HEK293 (cell line): ENCODE measurements at regions not wholly inside any gene's neighbourhood (a gene's known extent, or its start where the extent isn't known, plus 50 kb on each side); places are given as distances from the start of the nearest gene placed in this dataset.

Experiments
- CTCF ChIA-PET: fragments of 350-600 bp; formaldehyde crosslinking; extraction: SDS; loops from one replicate; lab custom pipeline; 2021; ENCODE audit warnings: antibody characterized with exemption; lab: Yijun Ruan, JAX
- POLR2A ChIA-PET: fragments of 300-600 bp; formaldehyde crosslinking; extraction: SDS; loops from one replicate; lab custom pipeline; 2020; ENCODE audit warnings: antibody characterized with exemption, inconsistent platforms; lab: Yijun Ruan, JAX
- H3K27ac ChIP-seq: fragments of 200-500 bp; sonication (Bioruptor generic); 2 replicates; pipeline ENCODE4 v1.5.1; 2014; ENCODE audit warnings: low read depth, low read length, control low read depth, inconsistent platforms; ENCODE audit errors: extremely low read depth
- H3K36me3 ChIP-seq, 2 experiments: fragments of 200-500 bp in 1 of 2; sonication (Bioruptor generic) in 1 of 2; 1 replicate in 1 of 2; 2 replicates in 1 of 2; pipeline ENCODE4 v1.5.1; 2014 to 2017; ENCODE audit warnings: inconsistent platforms in 2 of 2, low read length in 2 of 2; ENCODE audit not compliant: control insufficient read depth in 2 of 2, insufficient read depth in 1 of 2
- H3K4me1 ChIP-seq: fragments of 200-500 bp; sonication (Bioruptor generic); 2 replicates; pipeline ENCODE4 v1.5.1; 2014; ENCODE audit warnings: mild to moderate bottlenecking, low read length, inconsistent platforms; ENCODE audit not compliant: control insufficient read depth, insufficient read depth
- H3K4me3 ChIP-seq: 2 replicates; pipeline ENCODE4 v1.5.1; 2011; ENCODE audit warnings: low read depth, mild to moderate bottlenecking, control low read depth, low read length, moderate library complexity
- H3K9me3 ChIP-seq: fragments of 200-500 bp; sonication (Bioruptor generic); 2 replicates; pipeline ENCODE4 v1.5.1; 2014; ENCODE audit warnings: low read depth, low read length, inconsistent platforms; ENCODE audit not compliant: control insufficient read depth, insufficient read depth
- HOXD13 ChIP-seq: sonication (generic); formaldehyde crosslinking; IDR thresholded peaks from 2 replicates; pipeline ENCODE4 v1.8.0; 2022; ENCODE audit warnings: missing genetic modification reagents, borderline replicate concordance
- KLF8 ChIP-seq: fragments of 450-650 bp; formaldehyde crosslinking; IDR thresholded peaks from 2 replicates; pipeline ENCODE4 v1.5.1; 2016; ENCODE audit warnings: missing biosample characterization, missing genetic modification characterization
- KLF9 ChIP-seq: fragments of 450-650 bp; formaldehyde crosslinking; IDR thresholded peaks from 2 replicates; pipeline ENCODE4 v1.5.1; 2016; ENCODE audit warnings: missing biosample characterization, missing genetic modification characterization, low read depth
- ZBTB17 ChIP-seq: fragments of 450-650 bp; formaldehyde crosslinking; IDR thresholded peaks from 2 replicates; pipeline ENCODE4 v1.5.1; 2016; ENCODE audit warnings: missing biosample characterization, missing genetic modification characterization
- ZNF114 ChIP-seq: fragments of 450-650 bp; formaldehyde crosslinking; IDR thresholded peaks from 2 replicates; pipeline ENCODE4 v1.5.0; 2017; ENCODE audit warnings: missing biosample characterization, missing genetic modification characterization
- ZNF146 ChIP-seq: fragments of 450-650 bp; formaldehyde crosslinking; IDR thresholded peaks from 2 replicates; pipeline ENCODE4 v1.5.1; 2016; ENCODE audit warnings: missing biosample characterization, missing genetic modification characterization
- ZNF19 ChIP-seq: fragments of 450-650 bp; formaldehyde crosslinking; IDR thresholded peaks from 2 replicates; pipeline ENCODE4; 2016; ENCODE audit warnings: missing biosample characterization, missing genetic modification characterization, low read depth
- ZNF24 ChIP-seq: fragments of 450-650 bp; formaldehyde crosslinking; IDR thresholded peaks from 2 replicates; pipeline ENCODE4 v1.5.1; 2016; ENCODE audit warnings: missing biosample characterization, missing genetic modification characterization
- ZNF311 ChIP-seq: fragments of 450-650 bp; formaldehyde crosslinking; IDR thresholded peaks from 2 replicates; pipeline ENCODE4 v1.5.1; 2017; ENCODE audit warnings: missing biosample characterization, missing genetic modification characterization, borderline replicate concordance
- ZNF391 ChIP-seq: fragments of 450-650 bp; formaldehyde crosslinking; IDR thresholded peaks from 2 replicates; pipeline ENCODE4 v1.5.1; 2016; ENCODE audit warnings: low read depth, missing biosample characterization, missing genetic modification characterization, borderline replicate concordance
- ZNF416 ChIP-seq: fragments of 450-650 bp; formaldehyde crosslinking; IDR thresholded peaks from 2 replicates; pipeline ENCODE4 v1.5.1; 2016; ENCODE audit warnings: missing biosample characterization, missing genetic modification characterization
- ZNF510 ChIP-seq: fragments of 450-650 bp; formaldehyde crosslinking; IDR thresholded peaks from 2 replicates; pipeline ENCODE4 v1.5.1; 2018; ENCODE audit warnings: mild to moderate bottlenecking, missing genetic modification characterization, missing biosample characterization; ENCODE audit not compliant: insufficient replicate concordance
- ZNF549 ChIP-seq: fragments of 450-650 bp; IDR thresholded peaks from 2 replicates; pipeline ENCODE4 v1.5.1; 2018; ENCODE audit warnings: missing biosample characterization, missing genetic modification characterization, mild to moderate bottlenecking, inconsistent platforms, moderate library complexity
- ZNF558 ChIP-seq: fragments of 450-650 bp; formaldehyde crosslinking; IDR thresholded peaks from 2 replicates; pipeline ENCODE4 v1.5.1; 2016; ENCODE audit warnings: missing biosample characterization, missing genetic modification characterization
- ZNF621 ChIP-seq: fragments of 450-650 bp; formaldehyde crosslinking; IDR thresholded peaks from 2 replicates; pipeline ENCODE4 v1.5.1; 2017; ENCODE audit warnings: missing biosample characterization, missing genetic modification characterization
- ZNF747 ChIP-seq: fragments of 450-650 bp; formaldehyde crosslinking; IDR thresholded peaks from 2 replicates; pipeline ENCODE4 v1.5.1; 2016; ENCODE audit warnings: missing biosample characterization, missing genetic modification characterization
- ZXDB ChIP-seq: fragments of 450-650 bp; formaldehyde crosslinking; IDR thresholded peaks from 2 replicates; pipeline ENCODE4 v1.5.1; 2016; ENCODE audit warnings: missing biosample characterization, missing genetic modification characterization
- TF ChIP-seq, protein P1 (sequence below): fragments of 450-650 bp; formaldehyde crosslinking; optimal IDR thresholded peaks from 2 replicates; pipeline ENCODE3; 2016; ENCODE audit warnings: missing biosample characterization, mild to moderate bottlenecking, missing genetic modification characterization
- TF ChIP-seq, protein P2 (sequence below): fragments of 450-650 bp; formaldehyde crosslinking; IDR thresholded peaks from 2 replicates; pipeline ENCODE4 v1.5.1; 2016; ENCODE audit warnings: missing biosample characterization, missing genetic modification characterization
- TF ChIP-seq, protein P3 (sequence below): fragments of 450-650 bp; formaldehyde crosslinking; conservative IDR thresholded peaks from 2 replicates; pipeline ENCODE4 v1.5.1; 2016; ENCODE audit warnings: low read depth, missing biosample characterization, missing genetic modification characterization

DNA sequence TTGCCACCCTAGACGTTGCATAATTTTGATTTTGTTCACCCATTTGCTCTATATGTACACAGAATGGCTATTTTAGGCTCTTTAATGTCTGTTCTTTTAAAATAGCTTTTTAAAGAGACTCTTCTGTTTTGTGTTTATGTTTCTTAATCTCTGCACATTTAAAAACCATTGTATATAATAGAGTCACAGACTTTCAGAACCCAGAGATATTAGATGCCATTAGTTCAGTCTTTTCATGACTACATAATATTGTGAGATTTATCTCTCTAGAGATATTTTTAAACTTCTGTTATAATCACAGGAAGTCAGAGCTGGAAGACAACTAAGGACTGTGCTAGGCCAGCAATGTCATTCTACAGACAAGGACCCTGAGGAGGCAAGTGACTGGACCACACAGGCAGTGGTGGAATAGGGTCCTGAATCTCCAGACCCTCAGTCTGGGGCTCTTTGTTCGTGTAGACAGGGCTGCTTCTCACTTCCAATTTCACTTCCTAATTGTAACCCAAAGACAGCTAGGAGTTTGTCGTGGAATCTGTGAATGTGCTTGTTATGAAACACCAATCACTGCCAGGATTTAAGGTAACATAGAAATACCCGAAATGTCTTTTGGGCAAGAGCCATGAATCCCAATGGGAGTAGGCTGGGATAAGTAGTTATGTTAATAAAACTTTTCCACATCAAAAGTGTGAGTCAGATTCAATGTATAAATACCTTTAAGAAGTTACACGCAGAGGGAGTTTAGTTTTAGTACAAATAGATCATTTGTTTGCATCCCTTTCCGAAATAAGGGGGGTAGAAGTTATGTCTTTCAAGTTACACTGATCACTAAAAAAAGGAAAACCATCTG is 165.2 kb upstream of the ROPN1 start:
- TF ChIP-seq ZNF114 (tag by site-specific recombination) (no peak), ZXDB (tag by site-specific recombination) (no peak), ZNF24 (tag by site-specific recombination) (no peak), ZNF391 (tag by site-specific recombination) (no peak), ZNF549 (tag by site-specific recombination) (no peak), HOXD13 (CRISPR knock-in tag) (no peak), ZNF311 (no peak), ZNF416 (tag by site-specific recombination) (no peak), ZNF510 (tag by site-specific recombination) (no peak)
- TF ChIP-seq, protein P1, sequence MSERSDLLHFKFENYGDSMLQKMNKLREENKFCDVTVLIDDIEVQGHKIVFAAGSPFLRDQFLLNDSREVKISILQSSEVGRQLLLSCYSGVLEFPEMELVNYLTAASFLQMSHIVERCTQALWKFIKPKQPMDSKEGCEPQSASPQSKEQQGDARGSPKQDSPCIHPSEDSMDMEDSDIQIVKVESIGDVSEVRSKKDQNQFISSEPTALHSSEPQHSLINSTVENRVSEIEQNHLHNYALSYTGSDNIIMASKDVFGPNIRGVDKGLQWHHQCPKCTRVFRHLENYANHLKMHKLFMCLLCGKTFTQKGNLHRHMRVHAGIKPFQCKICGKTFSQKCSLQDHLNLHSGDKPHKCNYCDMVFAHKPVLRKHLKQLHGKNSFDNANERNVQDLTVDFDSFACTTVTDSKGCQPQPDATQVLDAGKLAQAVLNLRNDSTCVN (tag by site-specific recombination), result no peak
- Histone ChIP-seq H3K27ac (no peak overlapping the region), H3K36me3 (no peaks in the 10 kb centered on the region), H3K9me3 (no peaks in the 10 kb centered on the region), H3K4me1 (no peaks in the 10 kb centered on the region), H3K4me3 (no peak overlapping the region)
- ChIA-PET CTCF (interaction anchor here (0.5 to 0.6 kb wide), 3 partner anchors 18 to 150 kb away, joined by 3 to 4 read pairs (median 3); no protein-coding TSS in a partner anchor), POLR2A (no interaction called here)

GRCh38 chr3:124157748-124158147 is 165.8 kb upstream of the ROPN1 start:
- Histone ChIP-seq H3K9me3 (no peaks in the 10 kb centered on the region), H3K4me1 (no peaks in the 10 kb centered on the region), H3K4me3 (no peak overlapping the region), H3K27ac (no peak overlapping the region), H3K36me3 (no peaks in the 10 kb centered on the region)
- TF ChIP-seq ZNF558 (tag by site-specific recombination), result no peak
- ChIA-PET POLR2A (no interaction called here), CTCF (interaction anchor here (0.5 kb wide), 1 partner anchor 151 kb away, joined by 3 read pairs; no protein-coding TSS in a partner anchor)

GRCh38 chr3:124158168-124158881 is 166.4 kb upstream of the ROPN1 start:
- Histone ChIP-seq H3K4me1 (no peaks in the 10 kb centered on the region), H3K9me3 (no peaks in the 10 kb centered on the region), H3K36me3 (no peaks in the 10 kb centered on the region), H3K27ac (no peak overlapping the region), H3K4me3 (no peak overlapping the region)
- CTCF ChIA-PET, result interaction anchor here (0.7 kb wide), 1 partner anchor 516 kb away, joined by 3 read pairs; no protein-coding TSS in a partner anchor
- POLR2A ChIA-PET, result no interaction called here
- TF ChIP-seq ZNF19 (tag by site-specific recombination) (no peak), ZNF621 (tag by site-specific recombination) (no peak), ZNF146 (tag by site-specific recombination) (no peak), ZBTB17 (tag by site-specific recombination) (no peak), KLF8 (tag by site-specific recombination) (no peak), KLF9 (tag by site-specific recombination) (no peak), ZNF747 (tag by site-specific recombination) (no peak)
- TF ChIP-seq, protein P2, sequence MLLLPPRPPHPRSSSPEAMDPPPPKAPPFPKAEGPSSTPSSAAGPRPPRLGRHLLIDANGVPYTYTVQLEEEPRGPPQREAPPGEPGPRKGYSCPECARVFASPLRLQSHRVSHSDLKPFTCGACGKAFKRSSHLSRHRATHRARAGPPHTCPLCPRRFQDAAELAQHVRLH (tag by site-specific recombination), result no peak
- TF ChIP-seq, protein P3, sequence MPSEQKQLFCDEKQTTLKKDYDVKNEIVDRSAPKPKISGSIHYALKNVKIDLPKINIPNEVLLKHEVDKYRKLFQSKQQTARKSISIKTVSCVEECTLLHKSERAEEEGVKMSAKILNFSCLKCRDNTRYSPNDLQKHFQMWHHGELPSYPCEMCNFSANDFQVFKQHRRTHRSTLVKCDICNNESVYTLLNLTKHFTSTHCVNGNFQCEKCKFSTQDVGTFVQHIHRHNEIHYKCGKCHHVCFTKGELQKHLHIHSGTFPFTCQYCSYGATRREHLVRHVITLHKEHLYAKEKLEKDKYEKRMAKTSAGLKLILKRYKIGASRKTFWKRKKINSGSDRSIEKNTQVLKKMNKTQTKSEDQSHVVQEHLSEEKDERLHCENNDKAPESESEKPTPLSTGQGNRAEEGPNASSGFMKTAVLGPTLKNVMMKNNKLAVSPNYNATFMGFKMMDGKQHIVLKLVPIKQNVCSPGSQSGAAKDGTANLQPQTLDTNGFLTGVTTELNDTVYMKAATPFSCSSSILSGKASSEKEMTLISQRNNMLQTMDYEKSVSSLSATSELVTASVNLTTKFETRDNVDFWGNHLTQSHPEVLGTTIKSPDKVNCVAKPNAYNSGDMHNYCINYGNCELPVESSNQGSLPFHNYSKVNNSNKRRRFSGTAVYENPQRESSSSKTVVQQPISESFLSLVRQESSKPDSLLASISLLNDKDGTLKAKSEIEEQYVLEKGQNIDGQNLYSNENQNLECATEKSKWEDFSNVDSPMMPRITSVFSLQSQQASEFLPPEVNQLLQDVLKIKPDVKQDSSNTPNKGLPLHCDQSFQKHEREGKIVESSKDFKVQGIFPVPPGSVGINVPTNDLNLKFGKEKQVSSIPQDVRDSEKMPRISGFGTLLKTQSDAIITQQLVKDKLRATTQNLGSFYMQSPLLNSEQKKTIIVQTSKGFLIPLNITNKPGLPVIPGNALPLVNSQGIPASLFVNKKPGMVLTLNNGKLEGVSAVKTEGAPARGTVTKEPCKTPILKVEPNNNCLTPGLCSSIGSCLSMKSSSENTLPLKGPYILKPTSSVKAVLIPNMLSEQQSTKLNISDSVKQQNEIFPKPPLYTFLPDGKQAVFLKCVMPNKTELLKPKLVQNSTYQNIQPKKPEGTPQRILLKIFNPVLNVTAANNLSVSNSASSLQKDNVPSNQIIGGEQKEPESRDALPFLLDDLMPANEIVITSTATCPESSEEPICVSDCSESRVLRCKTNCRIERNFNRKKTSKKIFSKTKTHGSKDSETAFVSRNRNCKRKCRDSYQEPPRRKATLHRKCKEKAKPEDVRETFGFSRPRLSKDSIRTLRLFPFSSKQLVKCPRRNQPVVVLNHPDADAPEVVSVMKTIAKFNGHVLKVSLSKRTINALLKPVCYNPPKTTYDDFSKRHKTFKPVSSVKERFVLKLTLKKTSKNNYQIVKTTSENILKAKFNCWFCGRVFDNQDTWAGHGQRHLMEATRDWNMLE (tag by site-specific recombination), result no peak
